Keratinocyte (primary cell): ENCODE measurements at regions not wholly inside any gene's neighbourhood (a gene's known extent, or its start where the extent isn't known, plus 50 kb on each side); places are given as distances from the start of the nearest gene placed in this dataset.

Experiments
- CTCF ChIP-seq, 3 experiments: IDR thresholded peaks in 1 of 3; conservative IDR thresholded peaks in 1 of 3; optimal IDR thresholded peaks in 1 of 3; 2 replicates in 2 of 3; 3 replicates in 1 of 3; pipeline versions ENCODE3 to v1.5.1; 2011; ENCODE audit warnings: low read length in 3 of 3, mild to moderate bottlenecking in 3 of 3, moderate library complexity in 2 of 3, control low read depth in 1 of 3, inconsistent platforms in 1 of 3; ENCODE audit not compliant: insufficient read depth in 2 of 3; ENCODE audit errors: extremely low read depth in 1 of 3
- EZH2 ChIP-seq: IDR thresholded peaks from one replicate; pipeline ENCODE4 v1.6.1; 2012; ENCODE audit warnings: inconsistent platforms, mild to moderate bottlenecking, low read length, moderate library complexity

- TF ChIP-seq CTCF (optimal IDR thresholded peaks at IDR 0.05 in 1 of 3, IDR thresholded peaks at IDR 0.05 in 1 of 3, conservative IDR thresholded peaks at IDR 0.05 in 1 of 3; ENCODE audit: extremely low read depth in 1 of 3, insufficient read depth in 2 of 3, low read length in 3 of 3) (no peak), EZH2 (no peak)
These were observed 60.2 kb upstream of the BLTP1 start for GRCh38 chr4:122091836-122092405.
